Activated naive CD4-positive, alpha-beta T cell treated with anti-CD3 and anti-CD28 coated beads for 36 hours (primary cell): ENCODE measurements at regions not wholly inside any gene's neighbourhood (a gene's known extent, or its start where the extent isn't known, plus 50 kb on each side); places are given as distances from the start of the nearest gene placed in this dataset.

Experiments used
- CTCF ChIA-PET: fragments of 350-600 bp; sonication (Branson Sonifier 250); formaldehyde crosslinking; loops from one replicate; lab custom pipeline; 2021; ENCODE audit warnings: antibody characterized with exemption; lab: Charles Lee
- DNase-seq: peaks from one replicate; pipeline ENCODE4 v3.0.0-alpha.2; 2020
- H3K27ac Mint-ChIP-seq: one replicate; pipeline ENCODE4 v1.8.0; 2021; ENCODE audit warnings: mild to moderate bottlenecking, mixed read lengths
- H3K27me3 Mint-ChIP-seq: one replicate; pipeline ENCODE4 v1.8.0; 2021; ENCODE audit warnings: low read depth, mixed read lengths
- H3K36me3 Mint-ChIP-seq: one replicate; pipeline ENCODE4 v1.8.0; 2021; ENCODE audit warnings: low read depth, mixed read lengths
- H3K4me1 Mint-ChIP-seq: one replicate; pipeline ENCODE4 v1.8.0; 2021; ENCODE audit warnings: low read depth, mixed read lengths
- H3K4me3 Mint-ChIP-seq: one replicate; pipeline ENCODE4 v1.8.0; 2021; ENCODE audit warnings: mild to moderate bottlenecking, moderate library complexity, mixed read lengths
- H3K9me3 Mint-ChIP-seq: one replicate; pipeline ENCODE4 v1.8.0; 2021; ENCODE audit warnings: mixed read lengths
- intact Hi-C: fragments of 100-400 bp; cut with micrococcal nuclease; formaldehyde crosslinking; loops from one replicate; pipeline ENCODE4 v1.15.1; 2023

DNA sequence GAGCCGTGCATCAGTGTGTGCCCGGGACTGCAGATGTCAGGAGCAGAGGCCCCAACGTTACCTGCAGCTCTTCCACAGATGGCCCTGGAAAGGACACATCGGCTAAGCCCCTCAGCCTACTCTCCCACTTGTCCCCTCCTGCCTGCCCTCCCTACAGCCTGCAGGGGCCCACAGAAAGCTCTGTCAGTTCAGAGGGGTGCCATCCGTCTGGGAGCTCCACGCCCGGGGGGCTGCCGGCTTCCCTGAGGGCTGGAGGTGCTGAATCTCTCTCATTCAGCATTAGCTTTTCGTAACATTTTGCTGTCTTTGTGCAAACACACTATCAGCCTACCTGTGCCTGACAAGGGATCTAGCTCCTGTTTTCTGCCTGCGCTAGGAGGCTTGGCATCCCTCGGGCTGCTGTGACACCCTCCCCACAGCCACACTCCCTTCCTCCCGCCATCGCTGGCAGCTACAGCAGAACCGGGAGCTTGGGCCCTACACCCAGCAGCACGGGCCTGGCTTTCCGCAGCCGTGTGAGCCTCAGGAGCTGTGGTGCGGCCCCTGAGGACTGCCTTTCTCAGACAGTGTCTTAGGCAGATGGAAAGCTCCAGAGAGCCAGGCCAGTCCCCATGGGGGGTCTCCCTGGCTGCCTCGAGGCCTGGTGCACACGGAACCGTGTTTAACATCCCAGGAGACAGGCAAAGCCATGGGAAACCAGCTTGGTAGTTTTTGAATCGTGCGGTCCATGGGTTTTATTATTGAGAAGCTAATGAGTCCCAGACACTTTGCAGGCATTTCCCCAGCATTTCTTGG is 198.3 kb upstream of the B3GAT1 start:
- no peak overlapping the region for H3K27ac Mint-ChIP-seq
- no peaks in the 10 kb centered on the region for H3K36me3 Mint-ChIP-seq
- H3K4me1 Mint-ChIP-seq: no peaks in the 10 kb centered on the region
- H3K4me3 Mint-ChIP-seq: no peak overlapping the region
- CTCF ChIA-PET: no interaction called here
- H3K27me3 Mint-ChIP-seq: peaks cover 6% of the 10 kb centered on the region
- intact Hi-C loops: no loop called here
- H3K9me3 Mint-ChIP-seq: no peaks in the 10 kb centered on the region
- no peak for DNase-seq

DNA sequence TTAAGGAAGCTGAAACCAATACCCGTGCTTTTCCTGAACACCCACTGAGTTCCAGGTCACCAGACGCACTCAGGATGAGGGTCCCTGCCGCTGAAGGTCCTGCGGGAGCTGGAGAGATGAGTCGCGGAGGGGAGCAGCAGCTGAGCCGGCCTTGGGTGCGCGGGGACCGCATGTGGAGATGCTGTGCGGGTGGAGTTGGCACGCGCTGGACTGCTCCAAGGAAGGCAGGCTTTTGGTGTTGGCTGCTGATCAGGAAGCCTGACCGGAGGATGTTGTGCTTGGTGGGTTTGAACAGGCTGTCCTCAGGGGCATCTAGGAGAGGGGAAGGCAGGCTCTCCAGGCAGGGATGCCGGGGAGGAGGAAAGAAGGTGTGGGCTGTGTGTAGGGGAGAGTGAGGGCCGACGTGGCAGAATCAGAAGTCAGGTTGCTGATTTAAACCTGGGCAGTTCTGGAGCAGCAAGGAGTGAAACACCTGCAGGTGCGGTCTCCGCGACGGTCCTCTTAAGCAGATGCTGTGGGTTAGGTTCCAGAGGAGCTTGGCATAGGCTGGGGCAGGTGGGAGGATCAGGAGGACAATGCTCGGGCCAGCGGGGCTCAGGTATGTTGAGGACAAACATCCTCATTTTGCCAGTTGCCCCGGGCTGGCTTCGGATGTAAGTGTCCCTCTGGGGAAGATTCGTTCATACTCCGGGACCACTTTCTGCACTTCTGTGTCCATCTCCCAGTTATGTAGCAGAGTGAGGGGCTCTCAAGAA is 197.5 kb upstream of the B3GAT1 start:
- Mint-ChIP-seq H3K4me1 (no peaks in the 10 kb centered on the region), H3K27ac (no peak overlapping the region), H3K36me3 (no peaks in the 10 kb centered on the region), H3K27me3 (peaks cover 6% of the 10 kb centered on the region), H3K4me3 (no peak overlapping the region), H3K9me3 (no peaks in the 10 kb centered on the region)
- DNase-seq: no peak
- intact Hi-C loops: no loop called here
- CTCF ChIA-PET: no interaction called here

DNA sequence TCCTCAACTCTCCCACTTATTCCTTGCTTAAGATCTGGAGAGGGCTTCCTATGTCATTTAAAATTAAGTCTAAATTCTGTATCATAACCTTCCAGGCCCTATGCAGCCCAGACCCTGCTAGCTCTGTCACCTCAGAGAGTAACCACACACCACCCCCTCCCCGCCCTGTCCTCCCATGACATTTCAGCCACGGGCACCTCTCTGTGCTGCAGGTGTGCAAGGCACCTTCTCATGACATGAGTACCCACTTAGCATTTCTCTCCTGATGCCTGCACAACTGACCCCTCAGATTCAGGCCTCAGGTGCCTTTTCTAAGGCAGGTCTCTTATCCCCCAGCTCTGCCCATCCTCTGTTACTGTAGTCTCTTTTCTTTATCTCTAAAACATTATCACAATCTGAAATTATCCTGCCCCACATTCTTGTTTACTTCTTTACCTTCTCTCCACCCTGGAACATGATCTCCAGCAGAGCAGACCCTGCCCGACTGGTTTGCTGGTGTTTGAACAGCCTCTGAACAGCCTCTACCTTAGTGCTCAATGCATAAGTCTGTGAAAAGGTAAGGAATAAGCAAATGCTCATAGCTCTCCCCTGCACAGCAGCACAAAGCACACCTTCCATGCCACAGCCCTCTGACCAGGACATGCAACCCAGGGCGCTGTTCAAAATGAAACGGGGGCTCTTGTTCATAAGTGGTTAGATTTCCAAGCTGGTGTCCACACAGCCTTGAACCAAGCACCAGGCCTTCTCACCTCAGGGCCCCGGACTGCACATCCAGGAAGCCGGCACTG is 196.1 kb upstream of the B3GAT1 start:
- no peak for DNase-seq
- Mint-ChIP-seq H3K4me3 (no peak overlapping the region), H3K27ac (no peak overlapping the region), H3K4me1 (no peaks in the 10 kb centered on the region), H3K36me3 (no peaks in the 10 kb centered on the region), H3K27me3 (peaks cover 6% of the 10 kb centered on the region), H3K9me3 (no peaks in the 10 kb centered on the region)
- CTCF ChIA-PET: no interaction called here
- intact Hi-C loops: no loop called here

DNA sequence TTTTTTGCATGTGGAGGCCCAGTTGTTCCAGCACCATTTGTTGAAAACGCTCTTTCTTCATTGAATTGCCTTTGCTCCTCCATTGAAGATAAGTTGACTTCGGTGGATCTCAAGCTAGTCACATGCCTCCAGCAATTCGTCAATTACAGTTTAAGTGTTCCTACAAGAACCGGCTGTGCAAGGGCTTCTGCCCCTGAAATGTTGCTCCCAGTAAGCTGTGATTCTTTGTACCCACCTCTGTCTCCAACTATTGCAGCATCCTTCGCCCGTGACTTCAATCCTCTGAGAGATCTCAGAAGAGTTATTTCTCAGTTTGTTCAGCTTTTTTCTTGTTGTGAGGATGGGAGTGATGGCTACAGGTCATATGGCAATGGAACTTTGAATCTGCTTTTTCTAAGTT is 194.2 kb upstream of the B3GAT1 start:
- no peak for DNase-seq
- Mint-ChIP-seq H3K36me3 (no peaks in the 10 kb centered on the region), H3K4me3 (no peak overlapping the region), H3K27me3 (peaks cover 10% of the 10 kb centered on the region), H3K9me3 (no peaks in the 10 kb centered on the region), H3K27ac (no peak overlapping the region), H3K4me1 (no peaks in the 10 kb centered on the region)
- CTCF ChIA-PET: no interaction called here
- intact Hi-C loops: no loop called here

DNA sequence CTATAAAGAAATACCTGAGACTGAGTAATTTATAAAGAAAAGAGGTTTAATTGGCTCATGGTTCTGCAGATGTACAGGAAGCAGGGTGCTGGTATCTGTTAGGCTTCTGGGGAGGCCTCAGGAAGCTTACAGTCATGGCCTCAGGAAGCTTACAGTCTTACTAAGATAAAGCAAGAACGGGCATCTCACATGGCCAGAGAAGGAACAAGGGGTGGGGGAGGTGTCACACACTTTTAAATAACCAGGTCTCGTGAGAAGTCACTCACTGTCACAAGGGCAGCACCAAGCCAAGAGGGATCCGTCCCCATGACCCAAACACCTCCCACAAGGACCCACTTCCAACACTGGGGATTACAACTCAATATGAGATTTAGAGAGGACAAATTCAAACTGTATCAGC is 192.8 kb upstream of the B3GAT1 start:
- intact Hi-C loops: no loop called here

DNA sequence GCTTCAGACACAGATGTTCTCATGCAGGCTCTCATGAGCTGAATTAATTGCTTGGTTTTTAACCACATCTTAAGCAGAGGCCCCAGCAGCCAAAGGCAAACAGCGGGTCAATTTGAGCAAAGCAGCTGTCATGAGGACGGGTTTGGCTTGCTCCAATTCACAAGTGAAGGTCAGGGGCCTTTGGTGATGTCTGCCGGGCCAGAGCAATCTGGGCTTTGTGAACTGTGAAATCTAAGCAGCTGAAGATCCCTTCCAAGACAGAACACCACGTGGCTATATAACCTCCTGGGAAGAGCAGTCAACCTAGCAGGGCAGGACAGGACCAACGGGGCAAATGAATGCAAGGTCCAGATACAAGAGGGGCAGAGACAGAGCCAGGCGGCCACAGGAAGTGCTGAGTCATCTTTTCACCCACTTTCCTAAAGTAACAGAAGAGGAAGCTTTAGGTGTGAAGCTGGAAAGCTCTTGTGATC is 187.3 kb upstream of the B3GAT1 start:
- no peaks in the 10 kb centered on the region for H3K36me3 Mint-ChIP-seq
- intact Hi-C loops: no loop called here
- H3K9me3 Mint-ChIP-seq: no peaks in the 10 kb centered on the region
- no peak overlapping the region for H3K4me3 Mint-ChIP-seq
- DNase-seq: no peak
- CTCF ChIA-PET: no interaction called here
- H3K27ac Mint-ChIP-seq: no peak overlapping the region
- H3K27me3 Mint-ChIP-seq: peaks cover 7% of the 10 kb centered on the region
- no peaks in the 10 kb centered on the region for H3K4me1 Mint-ChIP-seq

More for the DNA sequence above, 192.8 kb upstream of the B3GAT1 start:
- no peaks in the 10 kb centered on the region for H3K4me1 Mint-ChIP-seq
- no peak for DNase-seq
- H3K27me3 Mint-ChIP-seq: peaks cover 13% of the 10 kb centered on the region
- H3K9me3 Mint-ChIP-seq: no peaks in the 10 kb centered on the region
- H3K27ac Mint-ChIP-seq: no peak overlapping the region
- H3K4me3 Mint-ChIP-seq: no peak overlapping the region
- CTCF ChIA-PET: no interaction called here
- H3K36me3 Mint-ChIP-seq: no peaks in the 10 kb centered on the region

DNA sequence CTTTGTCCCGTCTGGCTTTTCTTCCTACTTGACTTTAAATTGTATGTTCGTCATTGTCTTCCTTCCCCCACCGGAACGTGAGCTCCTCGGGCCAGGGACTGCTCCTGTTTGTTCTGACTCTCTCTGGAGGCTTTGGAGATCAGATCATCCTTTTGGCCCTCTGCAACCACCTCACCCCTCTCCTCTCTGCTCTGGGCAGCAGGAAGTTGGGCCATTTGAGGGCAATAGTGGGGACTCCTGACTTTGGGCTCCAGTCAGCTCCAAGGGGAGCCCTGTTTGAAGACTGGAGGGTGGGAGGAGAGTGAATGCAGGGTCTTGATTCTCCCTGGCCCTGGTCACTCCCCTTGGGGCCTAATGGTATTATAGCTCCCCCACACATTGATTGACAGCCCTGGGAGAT is 186.3 kb upstream of the B3GAT1 start:
- no peaks in the 10 kb centered on the region for H3K4me1 Mint-ChIP-seq
- H3K36me3 Mint-ChIP-seq: no peaks in the 10 kb centered on the region
- no peaks in the 10 kb centered on the region for H3K9me3 Mint-ChIP-seq
- no peak overlapping the region for H3K27ac Mint-ChIP-seq
- DNase-seq: no peak
- intact Hi-C loops: no loop called here
- CTCF ChIA-PET: no interaction called here
- H3K4me3 Mint-ChIP-seq: no peak overlapping the region
- peaks cover 7% of the 10 kb centered on the region for H3K27me3 Mint-ChIP-seq

DNA sequence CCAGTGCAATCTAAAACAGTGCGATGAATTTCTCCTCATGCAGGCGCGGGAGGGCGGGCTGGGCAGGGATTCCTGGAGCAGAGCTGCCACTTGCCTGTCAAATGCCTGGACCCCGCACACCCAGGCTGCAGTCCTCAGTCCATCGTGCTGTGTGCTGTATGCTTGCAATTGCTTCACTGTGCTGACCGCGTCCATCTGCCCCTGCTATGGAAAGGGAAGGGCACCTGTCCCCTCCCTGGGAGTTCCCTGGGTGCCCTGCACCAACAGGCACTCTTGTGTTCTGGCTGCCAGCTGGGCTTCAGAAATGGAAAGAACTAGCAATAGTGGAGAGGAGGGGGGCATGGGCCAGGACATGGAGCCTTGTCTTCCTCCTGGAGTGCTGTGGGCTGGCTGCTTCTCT is 185.4 kb upstream of the B3GAT1 start:
- H3K36me3 Mint-ChIP-seq: no peaks in the 10 kb centered on the region
- no peaks in the 10 kb centered on the region for H3K4me1 Mint-ChIP-seq
- DNase-seq: no peak
- intact Hi-C loops: no loop called here
- H3K27me3 Mint-ChIP-seq: peaks cover 7% of the 10 kb centered on the region
- H3K9me3 Mint-ChIP-seq: no peaks in the 10 kb centered on the region
- no peak overlapping the region for H3K4me3 Mint-ChIP-seq
- no peak overlapping the region for H3K27ac Mint-ChIP-seq
- CTCF ChIA-PET: no interaction called here

DNA sequence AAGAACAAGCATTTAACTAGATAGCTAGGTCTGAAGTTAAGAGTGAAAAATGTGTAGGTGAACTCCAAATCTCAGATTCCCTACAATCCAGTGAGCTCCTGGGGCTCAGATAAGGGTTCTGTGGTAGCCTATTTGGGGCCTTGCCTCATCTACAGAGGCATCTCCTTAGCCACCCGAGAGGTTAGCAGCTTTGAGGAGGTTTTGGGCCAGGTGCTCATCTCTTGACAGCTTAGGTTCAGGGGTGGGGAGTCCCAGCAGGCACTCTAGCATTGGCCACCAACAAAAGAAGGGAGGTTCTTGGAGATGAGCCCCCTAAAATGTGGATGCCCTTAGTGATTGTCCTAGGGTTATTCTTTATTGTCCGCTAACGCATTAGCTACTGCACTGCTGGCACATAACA is 184.4 kb upstream of the B3GAT1 start:
- H3K36me3 Mint-ChIP-seq: no peaks in the 10 kb centered on the region
- intact Hi-C loops: no loop called here
- no peak overlapping the region for H3K27ac Mint-ChIP-seq
- H3K9me3 Mint-ChIP-seq: no peaks in the 10 kb centered on the region
- CTCF ChIA-PET: no interaction called here
- no peak overlapping the region for H3K4me3 Mint-ChIP-seq
- DNase-seq: no peak
- peaks cover 3% of the 10 kb centered on the region for H3K27me3 Mint-ChIP-seq
- H3K4me1 Mint-ChIP-seq: no peaks in the 10 kb centered on the region

DNA sequence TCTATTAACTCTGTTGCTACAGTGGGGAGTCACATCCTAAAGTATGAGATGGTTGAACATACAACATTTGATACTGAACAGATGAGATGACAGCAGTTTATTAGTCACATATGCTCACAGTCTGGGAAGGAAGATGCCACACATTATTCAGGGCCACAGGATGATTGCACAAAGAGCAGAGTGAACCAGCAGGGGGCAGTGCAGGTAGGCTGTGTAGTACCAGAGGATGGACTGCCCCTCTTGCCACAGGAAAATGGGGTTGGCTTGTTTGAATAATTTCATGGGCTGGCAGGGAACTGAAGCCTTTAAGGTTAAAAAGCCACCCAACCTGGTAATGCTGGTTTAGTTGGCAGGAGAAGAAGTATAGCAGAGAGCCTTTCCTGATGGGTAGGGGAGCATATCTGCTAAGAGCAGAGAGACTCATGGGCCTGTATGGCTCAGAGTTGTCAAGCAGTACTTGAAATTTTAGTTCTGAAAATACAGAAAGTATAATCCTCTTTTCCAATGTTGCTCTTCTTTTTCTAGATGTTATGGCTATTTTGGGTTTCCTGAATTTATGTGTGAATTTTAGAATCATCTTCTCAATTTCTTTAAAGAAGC is 180.4 kb upstream of the B3GAT1 start:
- DNase-seq: peak; percentile 79
- CTCF ChIA-PET: no interaction called here
- Mint-ChIP-seq H3K27ac (no peak overlapping the region), H3K36me3 (no peaks in the 10 kb centered on the region), H3K9me3 (no peaks in the 10 kb centered on the region), H3K4me3 (no peak overlapping the region), H3K27me3 (peaks cover 9% of the 10 kb centered on the region), H3K4me1 (no peaks in the 10 kb centered on the region)
- intact Hi-C loops: no loop called here

DNA sequence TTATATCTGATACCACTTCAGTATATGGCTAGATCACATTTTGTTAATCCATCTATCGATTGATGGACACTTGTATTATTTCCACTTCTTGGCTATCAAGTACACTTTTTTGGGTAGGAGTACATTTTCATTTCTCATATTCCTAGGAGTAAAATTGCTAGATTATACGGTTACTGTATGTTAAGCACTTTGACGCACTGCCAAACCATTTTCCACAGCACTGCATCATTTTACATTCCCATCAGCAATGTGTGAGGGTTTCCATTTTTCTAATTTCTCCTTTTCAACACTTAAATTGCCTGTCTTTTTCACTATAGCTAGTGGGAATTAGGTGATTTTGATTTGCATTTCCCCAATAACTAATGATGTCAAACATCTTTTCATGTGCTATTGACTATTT is 179.3 kb upstream of the B3GAT1 start:
- Mint-ChIP-seq H3K4me1 (no peaks in the 10 kb centered on the region), H3K4me3 (no peak overlapping the region), H3K36me3 (no peaks in the 10 kb centered on the region), H3K27me3 (peaks cover 13% of the 10 kb centered on the region), H3K27ac (no peak overlapping the region), H3K9me3 (no peaks in the 10 kb centered on the region)
- no peak for DNase-seq
- CTCF ChIA-PET: no interaction called here
- intact Hi-C loops: no loop called here

DNA sequence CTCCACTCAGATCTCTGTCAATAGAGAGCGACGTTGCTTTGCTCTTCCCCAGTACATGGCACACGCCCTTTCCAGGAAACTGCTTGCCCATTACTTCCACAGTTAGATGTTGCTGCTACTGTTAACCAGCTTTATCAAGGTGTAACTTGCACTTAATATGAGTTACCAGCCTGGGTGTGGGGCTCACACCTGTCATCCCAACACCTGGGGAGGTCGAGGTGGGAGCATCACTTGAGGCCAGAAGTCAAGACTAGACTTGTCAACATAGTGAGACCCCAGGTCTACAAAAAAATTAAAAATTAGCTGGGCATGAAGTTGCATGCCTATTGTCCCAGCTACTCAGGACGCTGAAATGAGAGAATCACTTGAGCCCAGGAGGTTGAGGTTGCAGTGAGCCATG is 177.1 kb upstream of the B3GAT1 start:
- no peak for DNase-seq
- CTCF ChIA-PET: no interaction called here
- H3K27ac Mint-ChIP-seq: no peak overlapping the region
- H3K4me3 Mint-ChIP-seq: no peak overlapping the region
- no peaks in the 10 kb centered on the region for H3K9me3 Mint-ChIP-seq
- no peaks in the 10 kb centered on the region for H3K36me3 Mint-ChIP-seq
- H3K4me1 Mint-ChIP-seq: no peaks in the 10 kb centered on the region
- peaks cover 14% of the 10 kb centered on the region for H3K27me3 Mint-ChIP-seq
- intact Hi-C loops: no loop called here
